ENCODE measurements at regions not wholly inside any gene's neighbourhood (a gene's known extent, or its start where the extent isn't known, plus 50 kb on each side); places are given as distances from the start of the nearest gene placed in this dataset.
"Not testable (repeated sequence)": the region's sequence is repeated elsewhere in the genome, so short reads cannot be mapped to it uniquely, and the experiment has no call there.

GRCh38 chr2:161504628-161505289 lies 88.7 kb downstream of the TBR1 start:
- not testable (repeated sequence) for H2BK12ac ChIP-seq (ENCODE audit: low read length); H3K18ac ChIP-seq (ENCODE audit: low read length); H3K79me1 ChIP-seq (ENCODE audit: low read length); H3K4ac ChIP-seq (ENCODE audit: low read depth, low read length); H2BK120ac ChIP-seq (ENCODE audit: insufficient read depth, low read length, poor library complexity); H3K9ac ChIP-seq (ENCODE audit: low read length); H3K27ac ChIP-seq (ENCODE audit: low read depth, low read length); H4K8ac ChIP-seq (ENCODE audit: low read depth, low read length); H2BK5ac ChIP-seq (ENCODE audit: low read depth, low read length, poor library complexity); H2AFZ ChIP-seq (ENCODE audit: insufficient read depth, low read length, poor library complexity); H4K91ac ChIP-seq (ENCODE audit: low read depth, low read length); H4K12ac ChIP-seq (ENCODE audit: low read depth, low read length); H3K23ac ChIP-seq (ENCODE audit: low read length); H3K27me3 ChIP-seq (ENCODE audit: insufficient read depth, low read length); H3K4me2 ChIP-seq (ENCODE audit: low read length); H3K36me3 ChIP-seq (ENCODE audit: control insufficient read depth in 1 of 2, insufficient read depth in 2 of 2, low read length in 2 of 2); H3K4me1 ChIP-seq (ENCODE audit: control insufficient read depth in 1 of 2, insufficient read depth in 2 of 2, low read length in 2 of 2); H3K9me3 ChIP-seq (ENCODE audit: insufficient read depth, low read depth, low read length); H2AK5ac ChIP-seq (ENCODE audit: low read length); H3K79me2 ChIP-seq (ENCODE audit: control insufficient read depth, insufficient read depth, low read length, poor library complexity); H3K4me3 ChIP-seq (ENCODE audit: low read depth, low read length); H3K14ac ChIP-seq (ENCODE audit: low read length)
- DNase-seq: peak; percentile 26 to 66
- no CpG with 5 or more reads among the region's 9 CpGs for WGBS (ENCODE audit: extremely low coverage, insufficient coverage, insufficient read length)

- H3K36me3 ChIP-seq (ENCODE audit: control insufficient read depth in 1 of 2, insufficient read depth in 2 of 2, low read length in 2 of 2); H3K9ac ChIP-seq (ENCODE audit: low read length); H4K8ac ChIP-seq (ENCODE audit: low read depth, low read length); H3K9me3 ChIP-seq (ENCODE audit: insufficient read depth, low read depth, low read length); H3K79me1 ChIP-seq (ENCODE audit: low read length); H4K12ac ChIP-seq (ENCODE audit: low read depth, low read length); H3K79me2 ChIP-seq (ENCODE audit: control insufficient read depth, insufficient read depth, low read length, poor library complexity); H3K27me3 ChIP-seq (ENCODE audit: insufficient read depth, low read length); H3K4me3 ChIP-seq (ENCODE audit: low read depth, low read length); H3K23ac ChIP-seq (ENCODE audit: low read length); H2BK120ac ChIP-seq (ENCODE audit: insufficient read depth, low read length, poor library complexity); H3K14ac ChIP-seq (ENCODE audit: low read length); H3K4ac ChIP-seq (ENCODE audit: low read depth, low read length); DNase-seq; H3K4me2 ChIP-seq (ENCODE audit: low read length); H2BK12ac ChIP-seq (ENCODE audit: low read length); H3K4me1 ChIP-seq (ENCODE audit: control insufficient read depth in 1 of 2, insufficient read depth in 2 of 2, low read length in 2 of 2); H3K18ac ChIP-seq (ENCODE audit: low read length); H2BK5ac ChIP-seq (ENCODE audit: low read depth, low read length, poor library complexity); H4K91ac ChIP-seq (ENCODE audit: low read depth, low read length); H3K27ac ChIP-seq (ENCODE audit: low read depth, low read length); H2AFZ ChIP-seq (ENCODE audit: insufficient read depth, low read length, poor library complexity); H2AK5ac ChIP-seq (ENCODE audit: low read length): not testable (repeated sequence)
- no CpG with 5 or more reads among the region's 7 CpGs for WGBS (ENCODE audit: extremely low coverage, insufficient coverage, insufficient read length)
Measured at GRCh38 chr2:161505466-161505865, 89.4 kb downstream of the TBR1 start.

GRCh38 chr2:161513295-161514032 lies 97.4 kb downstream of the TBR1 start:
- H3K4me2 ChIP-seq (ENCODE audit: low read length); H2BK5ac ChIP-seq (ENCODE audit: low read depth, low read length, poor library complexity); H3K4ac ChIP-seq (ENCODE audit: low read depth, low read length); H3K4me3 ChIP-seq (ENCODE audit: low read depth, low read length); DNase-seq; H4K91ac ChIP-seq (ENCODE audit: low read depth, low read length); H3K27ac ChIP-seq (ENCODE audit: low read depth, low read length); H4K12ac ChIP-seq (ENCODE audit: low read depth, low read length); H2BK12ac ChIP-seq (ENCODE audit: low read length); H3K27me3 ChIP-seq (ENCODE audit: insufficient read depth, low read length); H3K79me2 ChIP-seq (ENCODE audit: control insufficient read depth, insufficient read depth, low read length, poor library complexity); H3K4me1 ChIP-seq (ENCODE audit: control insufficient read depth in 1 of 2, insufficient read depth in 2 of 2, low read length in 2 of 2); H3K14ac ChIP-seq (ENCODE audit: low read length); H2AK5ac ChIP-seq (ENCODE audit: low read length); H3K18ac ChIP-seq (ENCODE audit: low read length); H3K9me3 ChIP-seq (ENCODE audit: insufficient read depth, low read depth, low read length); H4K8ac ChIP-seq (ENCODE audit: low read depth, low read length); H3K23ac ChIP-seq (ENCODE audit: low read length); H3K79me1 ChIP-seq (ENCODE audit: low read length); H3K36me3 ChIP-seq (ENCODE audit: control insufficient read depth in 1 of 2, insufficient read depth in 2 of 2, low read length in 2 of 2); H2AFZ ChIP-seq (ENCODE audit: insufficient read depth, low read length, poor library complexity); H2BK120ac ChIP-seq (ENCODE audit: insufficient read depth, low read length, poor library complexity); H3K9ac ChIP-seq (ENCODE audit: low read length): not testable (repeated sequence)
- WGBS (ENCODE audit: extremely low coverage, insufficient coverage, insufficient read length): no CpG with 5 or more reads among the region's 10 CpGs

GRCh38 chr2:161522796-161523195 lies 101.4 kb upstream of the SLC4A10 start:
- H4K8ac ChIP-seq (ENCODE audit: low read depth, low read length): no peak overlapping the region
- H3K9me3 ChIP-seq (ENCODE audit: insufficient read depth, low read depth, low read length): no peaks in the 10 kb centered on the region
- H3K4me1 ChIP-seq (ENCODE audit: control insufficient read depth in 1 of 2, insufficient read depth in 2 of 2, low read length in 2 of 2): no peaks in the 10 kb centered on the region
- no peak overlapping the region for H3K23ac ChIP-seq (ENCODE audit: low read length)
- no peak overlapping the region for H3K4me3 ChIP-seq (ENCODE audit: low read depth, low read length)
- no peak overlapping the region for H3K14ac ChIP-seq (ENCODE audit: low read length)
- no peak overlapping the region for H3K27ac ChIP-seq (ENCODE audit: low read depth, low read length)
- H2BK120ac ChIP-seq (ENCODE audit: insufficient read depth, low read length, poor library complexity): no peak overlapping the region
- no peak overlapping the region for H3K4me2 ChIP-seq (ENCODE audit: low read length)
- H2AFZ ChIP-seq (ENCODE audit: insufficient read depth, low read length, poor library complexity): no peak overlapping the region
- H2BK5ac ChIP-seq (ENCODE audit: low read depth, low read length, poor library complexity): no peak overlapping the region
- no peaks in the 10 kb centered on the region for H3K79me1 ChIP-seq (ENCODE audit: low read length)
- DNase-seq: no peak
- no peak overlapping the region for H3K9ac ChIP-seq (ENCODE audit: low read length)
- H3K4ac ChIP-seq (ENCODE audit: low read depth, low read length): no peak overlapping the region
- no peak overlapping the region for H2BK12ac ChIP-seq (ENCODE audit: low read length)
- no peak overlapping the region for H4K12ac ChIP-seq (ENCODE audit: low read depth, low read length)
- no peaks in the 10 kb centered on the region for H3K79me2 ChIP-seq (ENCODE audit: control insufficient read depth, insufficient read depth, low read length, poor library complexity)
- no peak overlapping the region for H3K18ac ChIP-seq (ENCODE audit: low read length)
- no peak overlapping the region for H2AK5ac ChIP-seq (ENCODE audit: low read length)
- no peaks in the 10 kb centered on the region for H3K27me3 ChIP-seq (ENCODE audit: insufficient read depth, low read length)
- H3K36me3 ChIP-seq (ENCODE audit: control insufficient read depth in 1 of 2, insufficient read depth in 2 of 2, low read length in 2 of 2): no peaks in the 10 kb centered on the region
- no peak overlapping the region for H4K91ac ChIP-seq (ENCODE audit: low read depth, low read length)
